BE2C (cell line): ENCODE measurements at regions not wholly inside any gene's neighbourhood (a gene's known extent, or its start where the extent isn't known, plus 50 kb on each side); places are given as distances from the start of the nearest gene placed in this dataset.

Experiments used
- DNase-seq: peaks from one replicate; pipeline ENCODE4 v3.0.0-alpha.2; 2020
- H3K27me3 ChIP-seq: fragments of 250-450 bp; sonication (Bioruptor Pico); 2 replicates; pipeline ENCODE4 v1.5.1; 2020; ENCODE audit warnings: mild to moderate bottlenecking
- H3K36me3 ChIP-seq: fragments of 250-450 bp; sonication (Bioruptor Pico); 2 replicates; pipeline ENCODE4 v1.5.1; 2020; ENCODE audit warnings: mild to moderate bottlenecking
- H3K4me1 ChIP-seq: fragments of 250-450 bp; sonication (Bioruptor Pico); 2 replicates; pipeline ENCODE4 v1.5.1; 2020
- H3K4me3 ChIP-seq: 2 replicates; pipeline ENCODE4 v1.5.1; 2011; ENCODE audit warnings: low read depth, low read length
- H3K9me3 ChIP-seq: fragments of 250-450 bp; sonication (Bioruptor Pico); 2 replicates; pipeline ENCODE4 v1.5.1; 2020
- CTCF ChIP-seq: IDR thresholded peaks from 2 replicates; pipeline ENCODE4 v1.5.1; 2012; ENCODE audit warnings: mild to moderate bottlenecking, low read depth, low read length

- no peaks in the 10 kb centered on the region for H3K36me3 ChIP-seq
- peak overlapping the region; percentile 23 for H3K4me3 ChIP-seq
- DNase-seq: peak; percentile 78
- no peaks in the 10 kb centered on the region for H3K27me3 ChIP-seq
- no peak for TF ChIP-seq CTCF
- H3K9me3 ChIP-seq: no peaks in the 10 kb centered on the region
- H3K4me1 ChIP-seq: peaks cover 8% of the 10 kb centered on the region
Measured at GRCh38 chr12:116434155-116435011, 124.8 kb upstream of the MAP1LC3B2 start.

DNA sequence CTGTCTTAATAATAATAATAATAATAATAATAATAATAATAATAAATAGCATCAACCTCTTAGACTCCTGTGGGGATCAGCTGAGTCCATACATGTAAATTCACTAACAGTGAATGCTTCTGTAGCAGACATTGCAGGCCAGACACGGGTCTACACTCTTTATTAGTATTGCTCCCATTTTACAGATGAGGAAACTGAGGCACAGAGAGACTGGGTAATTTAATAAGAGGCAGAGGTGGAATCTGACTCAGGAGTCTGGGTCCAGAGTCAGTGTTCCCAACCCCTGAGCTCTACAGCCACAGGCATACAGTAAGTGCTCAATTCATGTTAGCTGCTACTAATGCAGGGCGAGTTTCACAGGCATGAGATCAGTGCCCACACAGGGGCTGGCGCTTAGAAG is 123.2 kb upstream of the MAP1LC3B2 start:
- Histone ChIP-seq H3K27me3 (no peaks in the 10 kb centered on the region), H3K36me3 (no peaks in the 10 kb centered on the region), H3K9me3 (no peaks in the 10 kb centered on the region), H3K4me1 (peaks cover 8% of the 10 kb centered on the region), H3K4me3 (no peak overlapping the region)
- TF ChIP-seq CTCF: no peak
- DNase-seq: no peak

DNA sequence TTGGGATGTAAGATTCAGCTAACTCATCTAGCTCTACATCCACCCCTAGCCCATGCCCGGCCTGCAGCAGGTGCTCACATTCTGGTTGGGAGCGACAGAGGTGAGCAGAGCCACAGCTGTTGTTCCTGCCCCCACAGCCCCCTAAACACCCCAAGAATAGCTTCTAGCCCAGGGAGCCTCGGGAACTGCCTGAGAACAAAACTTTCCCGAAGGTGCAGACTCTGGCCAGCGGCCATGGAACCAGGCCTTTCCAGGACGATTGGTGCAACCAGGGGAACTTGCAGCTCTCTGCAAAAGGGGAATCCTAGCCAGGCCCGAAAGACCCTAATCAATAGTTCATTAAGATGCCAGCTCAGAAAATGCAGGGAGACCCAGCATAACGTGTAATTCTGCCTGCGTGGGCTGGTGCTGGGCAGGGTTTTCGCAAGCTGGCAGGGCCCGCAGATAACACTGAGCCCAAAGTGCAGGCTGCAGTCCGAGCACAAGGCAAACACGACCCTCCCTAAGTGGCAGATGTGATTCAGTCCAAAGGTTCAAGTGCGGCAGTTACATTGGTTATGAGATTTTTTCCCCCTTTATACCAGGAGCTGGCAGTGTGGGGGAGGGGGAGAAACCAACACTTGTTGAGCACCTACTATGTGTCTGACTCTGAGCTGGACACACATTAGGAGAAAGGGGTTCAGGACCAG is 122.5 kb upstream of the MAP1LC3B2 start:
- Histone ChIP-seq H3K36me3 (no peaks in the 10 kb centered on the region), H3K4me1 (peaks cover 8% of the 10 kb centered on the region), H3K9me3 (no peaks in the 10 kb centered on the region), H3K27me3 (no peaks in the 10 kb centered on the region), H3K4me3 (no peak overlapping the region)
- no peak for TF ChIP-seq CTCF
- no peak for DNase-seq

DNA sequence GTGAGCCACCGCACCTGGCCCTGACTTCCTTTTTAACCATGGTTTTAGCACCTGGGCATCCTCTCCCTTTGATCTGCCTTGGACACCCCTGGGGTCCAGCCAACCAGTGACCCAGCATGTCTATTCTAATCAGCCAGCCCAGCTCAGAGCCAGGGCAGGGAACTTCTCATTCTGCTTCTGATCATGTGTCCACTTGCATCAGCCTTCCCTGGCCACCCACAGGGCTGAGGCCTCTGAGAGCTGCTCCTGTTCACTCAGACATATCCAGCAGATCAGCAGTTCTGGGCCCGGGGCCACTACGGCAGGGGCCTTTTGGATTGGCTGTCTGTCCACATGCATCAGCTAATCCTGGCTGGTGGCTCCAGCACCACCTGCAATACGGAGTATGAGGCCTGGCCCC is 117.9 kb upstream of the MAP1LC3B2 start:
- no peak for TF ChIP-seq CTCF

GRCh38 chr12:116442304-116442703 is 116.9 kb upstream of the MAP1LC3B2 start:
- Histone ChIP-seq H3K4me1 (no peaks in the 10 kb centered on the region), H3K4me3 (no peak overlapping the region), H3K9me3 (no peaks in the 10 kb centered on the region), H3K27me3 (no peaks in the 10 kb centered on the region), H3K36me3 (no peaks in the 10 kb centered on the region)
- no peak for DNase-seq
- no peak for TF ChIP-seq CTCF

More for the DNA sequence above, 117.9 kb upstream of the MAP1LC3B2 start:
- no peaks in the 10 kb centered on the region for H3K9me3 ChIP-seq
- no peaks in the 10 kb centered on the region for H3K4me1 ChIP-seq
- no peak overlapping the region for H3K4me3 ChIP-seq
- no peaks in the 10 kb centered on the region for H3K27me3 ChIP-seq
- DNase-seq: no peak
- no peaks in the 10 kb centered on the region for H3K36me3 ChIP-seq

- TF ChIP-seq CTCF: no peak
- H3K9me3 ChIP-seq: no peaks in the 10 kb centered on the region
- H3K4me1 ChIP-seq: no peaks in the 10 kb centered on the region
- no peak for DNase-seq
- no peaks in the 10 kb centered on the region for H3K36me3 ChIP-seq
- no peaks in the 10 kb centered on the region for H3K27me3 ChIP-seq
- H3K4me3 ChIP-seq: no peak overlapping the region
Measured at GRCh38 chr12:116442946-116443345, 116.2 kb upstream of the MAP1LC3B2 start.
